ENCODE measurements at regions not wholly inside any gene's neighbourhood (a gene's known extent, or its start where the extent isn't known, plus 50 kb on each side); places are given as distances from the start of the nearest gene placed in this dataset.
"Not testable (repeated sequence)": the region's sequence is repeated elsewhere in the genome, so short reads cannot be mapped to it uniquely, and the experiment has no call there.

DNA sequence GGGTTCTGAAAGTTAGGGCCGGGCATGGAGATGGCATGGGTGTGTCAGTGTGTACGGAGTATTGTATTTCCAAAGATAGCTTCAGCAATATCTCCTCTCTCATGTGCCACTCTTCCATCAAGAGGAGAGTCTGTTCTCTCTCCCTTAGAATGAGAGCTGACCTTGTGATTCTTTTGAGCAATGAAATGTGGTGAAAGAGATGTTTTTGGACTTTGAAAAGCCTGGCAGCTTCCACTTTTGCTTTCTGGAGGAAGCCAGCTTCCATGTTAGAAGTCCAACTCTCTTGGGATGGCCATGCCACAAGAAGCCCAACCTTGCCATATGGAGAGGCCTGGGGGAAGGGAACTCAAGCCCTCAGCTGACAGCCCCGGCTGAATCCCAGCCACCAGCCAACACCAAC lies 72.4 kb upstream of the GZMB start:
- TF ChIP-seq, protein P1, sequence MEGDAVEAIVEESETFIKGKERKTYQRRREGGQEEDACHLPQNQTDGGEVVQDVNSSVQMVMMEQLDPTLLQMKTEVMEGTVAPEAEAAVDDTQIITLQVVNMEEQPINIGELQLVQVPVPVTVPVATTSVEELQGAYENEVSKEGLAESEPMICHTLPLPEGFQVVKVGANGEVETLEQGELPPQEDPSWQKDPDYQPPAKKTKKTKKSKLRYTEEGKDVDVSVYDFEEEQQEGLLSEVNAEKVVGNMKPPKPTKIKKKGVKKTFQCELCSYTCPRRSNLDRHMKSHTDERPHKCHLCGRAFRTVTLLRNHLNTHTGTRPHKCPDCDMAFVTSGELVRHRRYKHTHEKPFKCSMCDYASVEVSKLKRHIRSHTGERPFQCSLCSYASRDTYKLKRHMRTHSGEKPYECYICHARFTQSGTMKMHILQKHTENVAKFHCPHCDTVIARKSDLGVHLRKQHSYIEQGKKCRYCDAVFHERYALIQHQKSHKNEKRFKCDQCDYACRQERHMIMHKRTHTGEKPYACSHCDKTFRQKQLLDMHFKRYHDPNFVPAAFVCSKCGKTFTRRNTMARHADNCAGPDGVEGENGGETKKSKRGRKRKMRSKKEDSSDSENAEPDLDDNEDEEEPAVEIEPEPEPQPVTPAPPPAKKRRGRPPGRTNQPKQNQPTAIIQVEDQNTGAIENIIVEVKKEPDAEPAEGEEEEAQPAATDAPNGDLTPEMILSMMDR (IDR thresholded peaks at IDR 0.05; ENCODE audit: insufficient read depth, low read depth, low read length): no peak
- no peak overlapping the region for H3K4me3 ChIP-seq (ENCODE audit: low read depth, low read length)
- no peak for DNase-seq (ENCODE audit: low read depth)

DNA sequence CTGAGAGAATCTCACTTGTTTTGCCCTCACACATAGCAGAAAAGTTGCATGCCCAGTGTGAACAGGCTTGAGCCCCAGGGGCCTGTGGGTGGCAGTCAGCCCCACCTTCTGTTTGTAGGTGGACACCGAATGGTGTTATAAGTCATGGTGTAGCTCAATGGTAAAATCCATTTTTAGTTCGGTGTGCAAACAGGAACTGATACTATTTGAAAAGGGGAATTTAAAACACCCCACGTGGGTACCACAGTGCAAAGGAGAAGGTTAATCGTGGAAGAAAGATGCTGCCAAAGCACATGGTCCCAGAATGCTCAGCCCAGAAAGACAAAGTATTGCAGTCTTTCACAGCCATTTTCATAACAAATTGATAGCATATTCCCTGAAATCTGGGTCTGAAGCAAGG lies 71.8 kb upstream of the GZMB start:
- no peak for DNase-seq (ENCODE audit: low read depth)
- H3K4me3 ChIP-seq (ENCODE audit: low read depth, low read length): no peak overlapping the region
- TF ChIP-seq, protein P1 (IDR thresholded peaks at IDR 0.05; ENCODE audit: insufficient read depth, low read depth, low read length): no peak

DNA sequence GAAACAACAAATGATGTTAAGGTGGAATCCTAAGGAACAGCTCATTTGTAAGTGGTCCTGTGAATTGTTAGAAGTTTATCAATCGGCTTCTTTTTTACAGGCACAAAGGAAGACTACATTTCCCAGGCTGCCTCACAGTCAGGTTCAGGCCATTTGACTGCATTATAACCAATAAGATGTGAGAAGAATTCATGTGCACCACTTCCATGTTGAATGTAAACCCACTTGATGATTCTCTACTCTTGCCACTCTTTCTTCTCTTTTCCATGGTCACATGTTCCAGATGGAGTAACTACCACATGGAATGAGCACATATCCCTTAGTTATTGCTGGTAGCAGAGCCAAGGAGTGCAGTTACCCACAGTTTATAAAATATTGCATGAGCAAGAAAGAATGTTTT lies 67.1 kb upstream of the GZMB start:
- TF ChIP-seq, protein P1 (IDR thresholded peaks at IDR 0.05; ENCODE audit: insufficient read depth, low read depth, low read length): no peak
- H3K4me3 ChIP-seq (ENCODE audit: low read depth, low read length): no peak overlapping the region
- no peak for DNase-seq (ENCODE audit: low read depth)

DNA sequence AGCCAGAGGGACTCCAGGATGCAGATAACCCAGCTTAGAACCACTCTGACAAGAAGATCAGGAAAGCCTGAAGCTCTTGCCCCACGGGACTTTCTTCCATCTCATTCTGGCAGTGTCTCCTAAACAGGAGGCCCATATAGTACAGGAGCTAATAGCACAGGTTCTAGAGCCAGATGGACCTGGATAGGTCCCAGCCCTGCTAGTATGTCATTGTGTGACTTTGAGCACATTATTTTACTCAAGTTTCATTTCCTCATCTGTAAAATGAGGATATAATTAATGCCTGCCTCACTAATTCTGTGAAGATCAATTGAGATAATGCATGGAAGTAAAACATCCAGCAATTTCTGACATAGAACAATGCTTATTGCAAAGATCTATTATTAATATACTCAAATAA lies 66.5 kb upstream of the GZMB start:
- TF ChIP-seq, protein P1 (IDR thresholded peaks at IDR 0.05; ENCODE audit: insufficient read depth, low read depth, low read length): no peak
- no peak for DNase-seq (ENCODE audit: low read depth)
- no peak overlapping the region for H3K4me3 ChIP-seq (ENCODE audit: low read depth, low read length)

DNA sequence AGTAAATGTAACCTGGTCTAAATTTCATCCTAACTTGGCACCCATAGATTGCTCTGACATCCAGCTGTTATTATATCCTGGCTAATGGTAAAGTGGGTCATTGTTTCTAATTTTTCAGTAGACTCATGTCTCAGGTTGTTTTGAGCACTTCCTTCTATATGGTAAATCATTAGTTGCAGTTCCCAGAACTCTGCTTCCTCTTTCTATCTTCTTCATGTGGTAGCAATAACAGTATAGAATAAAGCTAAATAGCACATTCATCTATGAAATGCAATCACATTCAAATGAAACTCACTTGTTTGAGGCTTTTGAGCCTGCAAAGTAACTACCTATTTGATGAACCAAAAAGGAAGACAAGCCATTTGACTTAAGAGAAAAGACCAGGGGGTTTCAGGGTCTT lies 65.1 kb upstream of the GZMB start:
- H3K4me3 ChIP-seq (ENCODE audit: low read depth, low read length): no peak overlapping the region
- TF ChIP-seq, protein P1 (IDR thresholded peaks at IDR 0.05; ENCODE audit: insufficient read depth, low read depth, low read length): no peak
- DNase-seq (ENCODE audit: low read depth): no peak

DNA sequence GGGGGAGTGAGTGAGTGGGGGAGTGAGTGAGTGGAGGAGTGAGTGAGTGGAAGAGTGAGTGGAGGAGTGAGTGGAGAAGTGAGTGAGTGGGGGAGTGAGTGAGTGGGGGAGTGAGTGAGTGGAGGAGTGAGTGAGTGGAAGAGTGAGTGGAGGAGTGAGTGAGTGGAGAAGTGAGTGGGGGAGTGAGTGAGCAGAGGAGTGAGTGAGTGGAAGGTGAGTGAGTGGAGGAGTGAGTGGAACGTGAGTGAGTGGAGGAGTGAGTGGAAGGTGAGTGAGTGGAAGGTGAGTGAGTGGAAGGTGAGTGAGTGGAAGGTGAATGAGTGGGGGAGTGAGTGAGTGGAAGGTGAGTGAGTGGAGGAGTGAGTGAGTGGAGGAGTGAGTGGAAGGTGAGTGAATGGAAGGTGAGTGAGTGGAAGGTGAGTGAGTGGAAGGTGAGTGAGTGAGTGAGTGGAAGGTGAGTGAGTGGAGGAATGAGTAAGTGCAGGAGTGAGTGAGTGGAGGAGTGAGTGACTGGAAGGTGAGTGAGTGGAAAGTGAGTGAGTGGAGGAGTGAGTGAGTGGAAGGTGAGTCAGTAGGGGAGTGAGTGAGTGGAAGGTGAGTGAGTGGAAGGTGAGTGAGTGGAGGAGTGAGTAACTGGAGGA lies 62.4 kb upstream of the GZMB start:
- not testable (repeated sequence) for H3K4me3 ChIP-seq (ENCODE audit: low read depth, low read length); DNase-seq (ENCODE audit: low read depth)

DNA sequence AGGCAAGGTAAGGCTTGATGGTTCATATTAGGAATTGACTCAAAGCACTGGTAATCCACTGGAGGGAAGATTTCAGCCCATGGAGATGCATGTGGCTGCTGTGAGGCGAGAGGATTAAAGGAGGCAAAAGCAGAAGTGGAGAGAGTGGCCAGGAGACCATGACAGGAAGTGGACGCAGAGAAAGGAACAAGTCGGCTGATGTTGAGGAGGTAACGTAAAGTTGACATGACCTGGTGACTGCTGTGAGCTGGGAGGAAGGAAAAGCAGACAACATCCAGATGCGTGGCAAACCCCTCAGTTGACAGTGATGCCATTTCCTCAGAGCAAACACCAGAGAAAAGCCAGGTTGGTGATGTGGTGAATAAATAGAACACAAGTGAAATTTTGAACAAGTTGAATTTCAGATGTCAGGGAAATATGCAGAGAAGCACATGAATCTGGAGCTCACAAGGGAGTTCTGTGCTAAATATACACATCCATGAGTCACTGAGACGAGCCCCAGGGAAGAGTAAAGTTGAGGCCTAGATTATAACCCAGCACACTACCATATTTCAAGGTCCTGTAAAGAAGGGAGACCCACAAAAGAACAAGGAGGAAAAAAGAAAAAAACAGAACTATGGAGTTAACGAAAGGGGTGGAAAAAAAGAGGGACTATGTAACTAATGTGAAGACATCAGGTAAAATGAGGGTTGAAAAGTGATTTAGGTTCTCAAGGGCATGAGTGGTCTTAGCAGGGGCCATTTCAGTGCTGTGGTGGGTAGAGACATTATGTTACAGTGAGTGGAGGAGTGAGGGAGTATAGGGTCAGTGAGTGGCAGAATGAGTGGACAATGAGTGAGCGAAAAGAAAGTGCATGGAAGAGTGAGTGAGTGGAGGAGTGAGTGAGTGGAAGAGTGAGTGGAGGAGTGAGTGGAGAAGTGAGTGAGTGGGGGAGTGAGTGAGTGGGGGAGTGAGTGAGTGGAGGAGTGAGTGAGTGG lies 61.6 kb upstream of the GZMB start:
- no peak for DNase-seq (ENCODE audit: low read depth)
- H3K4me3 ChIP-seq (ENCODE audit: low read depth, low read length): no peak overlapping the region
- TF ChIP-seq, protein P1 (IDR thresholded peaks at IDR 0.05; ENCODE audit: insufficient read depth, low read depth, low read length): no peak
